Esophagus (tissue), 2 donors: ENCODE measurements at regions not wholly inside any gene's neighbourhood (a gene's known extent, or its start where the extent isn't known, plus 50 kb on each side); places are given as distances from the start of the nearest gene placed in this dataset.

ENCODE experiments used
- H3K27ac ChIP-seq, 2 donors: one replicate each; pipeline ENCODE4 v1.5.1; 2013; ENCODE audit warnings: low read depth in 2 of 2, mild to moderate bottlenecking in 2 of 2, inconsistent platforms in 1 of 2, low read length in 1 of 2, moderate library complexity in 1 of 2
- H3K27me3 ChIP-seq, 2 donors: one replicate each; pipeline ENCODE4 v1.6.1; 2013; ENCODE audit warnings: low read length in 2 of 2, control low read depth in 1 of 2, mild to moderate bottlenecking in 1 of 2; ENCODE audit not compliant: insufficient read depth in 2 of 2, control insufficient read depth in 1 of 2
- H3K36me3 ChIP-seq, 2 donors: one replicate each; pipeline ENCODE4 v1.6.1; 2013; ENCODE audit warnings: low read length in 1 of 2; ENCODE audit not compliant: control insufficient read depth in 2 of 2, insufficient read depth in 2 of 2
- H3K4me1 ChIP-seq, 2 donors: one replicate each; pipeline ENCODE4 v1.6.1; 2013; ENCODE audit warnings: low read length in 1 of 2; ENCODE audit not compliant: control insufficient read depth in 2 of 2, insufficient read depth in 2 of 2
- H3K4me3 ChIP-seq, 2 donors: one replicate each; pipeline ENCODE4 v1.5.1; 2013; ENCODE audit warnings: low read length in 2 of 2, mild to moderate bottlenecking in 2 of 2, low read depth in 1 of 2, moderate library complexity in 1 of 2
- H3K9me3 ChIP-seq, 2 donors: one replicate each; pipeline ENCODE4 v1.6.1; 2013; ENCODE audit warnings: mild to moderate bottlenecking in 2 of 2, low read depth in 1 of 2, low read length in 1 of 2, moderate library complexity in 1 of 2; ENCODE audit not compliant: control insufficient read depth in 2 of 2, insufficient read depth in 1 of 2
- WGBS, 2 donors: extraction: QIAGEN DNeasy Blood & Tissue Kit; methylation state at CpG; one replicate each; pipeline ENCODE4 v1.1.7; 2013; 5-methylcytosine and 5-hydroxymethylcytosine counted together
- donor health status: healthy with polysubstance abuse.
- donor health status: Bipolar disorder and iron deficiency.

- 35 to 39% methylated on average over 24 of the region's 24 CpGs for WGBS, 2 donors
- Histone ChIP-seq H3K27ac (peak overlapping the region; percentile 39 to 69), H3K4me1 (peaks cover 0 to 2% of the 10 kb centered on the region in 2 donors), H3K4me3 (no peak overlapping the region), H3K36me3 (no peaks in the 10 kb centered on the region), H3K9me3 (no peaks in the 10 kb centered on the region), H3K27me3 (no peaks in the 10 kb centered on the region)
These were observed 231.9 kb downstream of the C12orf75 start for GRCh38 chr12:105562199-105562971.

DNA sequence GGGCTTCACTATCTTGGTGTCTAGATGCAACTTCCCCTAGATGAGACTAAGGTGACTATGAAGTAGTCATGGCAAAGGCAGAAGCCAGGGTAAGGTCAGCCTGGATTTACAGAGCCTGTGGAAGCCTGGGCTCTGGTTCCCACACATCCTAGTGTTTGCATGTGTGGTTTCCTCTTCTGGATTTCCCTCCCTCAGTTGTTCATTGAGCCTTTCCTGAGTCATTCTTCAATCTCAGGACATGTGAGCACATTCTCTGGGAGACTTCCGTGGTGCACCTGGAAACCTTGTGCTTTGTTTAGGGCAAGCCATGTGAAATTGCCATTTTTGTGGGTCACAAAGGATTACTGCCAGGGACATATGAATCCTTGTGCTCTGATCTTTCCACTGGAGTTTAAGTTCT lies 236.6 kb downstream of the C12orf75 start:
- Histone ChIP-seq H3K36me3 (no peaks in the 10 kb centered on the region), H3K4me1 (no peaks in the 10 kb centered on the region), H3K27me3 (no peaks in the 10 kb centered on the region), H3K4me3 (no peak overlapping the region), H3K27ac (no peak overlapping the region), H3K9me3 (no peaks in the 10 kb centered on the region)
- WGBS, 2 donors = 89 to 94% methylated on average over 1 of the region's 1 CpG

- no peaks in the 10 kb centered on the region for H3K36me3 ChIP-seq
- H3K27ac ChIP-seq = no peak overlapping the region
- no peaks in the 10 kb centered on the region for H3K9me3 ChIP-seq
- WGBS, 2 donors = 79 to 83% methylated on average over 3 of the region's 3 CpGs
- H3K27me3 ChIP-seq = no peaks in the 10 kb centered on the region
- H3K4me1 ChIP-seq = no peaks in the 10 kb centered on the region
- H3K4me3 ChIP-seq = no peak overlapping the region
These were observed 239.4 kb downstream of the C12orf75 start for GRCh38 chr12:105569886-105570285.

DNA sequence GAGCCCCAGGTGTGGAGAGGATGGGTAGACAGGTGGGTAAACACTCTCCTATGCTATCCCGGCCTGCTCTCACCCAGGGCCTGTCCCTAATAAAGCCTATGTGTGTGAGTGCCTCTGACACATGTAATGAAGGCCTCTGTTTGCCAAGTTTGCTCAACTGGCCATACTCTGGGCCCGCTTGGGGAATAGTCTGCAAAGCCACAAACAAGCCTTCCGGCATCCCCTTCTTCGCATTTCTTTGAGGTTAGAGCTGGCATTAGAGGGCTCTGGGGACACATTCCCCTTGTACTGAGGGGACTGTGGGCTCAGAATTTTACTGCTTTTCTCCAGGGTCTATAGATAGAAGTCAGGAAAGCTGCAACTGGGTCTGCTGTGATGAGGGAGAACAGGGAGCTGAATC lies 240.5 kb downstream of the C12orf75 start:
- no peaks in the 10 kb centered on the region for H3K27me3 ChIP-seq
- no peaks in the 10 kb centered on the region for H3K4me1 ChIP-seq
- H3K36me3 ChIP-seq = no peaks in the 10 kb centered on the region
- H3K4me3 ChIP-seq = no peak overlapping the region
- WGBS, 2 donors = 90 to 96% methylated on average over 4 of the region's 4 CpGs
- no peaks in the 10 kb centered on the region for H3K9me3 ChIP-seq
- no peak overlapping the region for H3K27ac ChIP-seq

GRCh38 chr12:105573574-105573973 lies 243.1 kb downstream of the C12orf75 start:
- H3K27ac ChIP-seq = no peak overlapping the region
- no peaks in the 10 kb centered on the region for H3K36me3 ChIP-seq
- H3K4me3 ChIP-seq = no peak overlapping the region
- no peaks in the 10 kb centered on the region for H3K27me3 ChIP-seq
- 76 to 78% methylated on average over 3 of the region's 3 CpGs for WGBS, 2 donors
- H3K9me3 ChIP-seq = no peaks in the 10 kb centered on the region
- no peaks in the 10 kb centered on the region for H3K4me1 ChIP-seq

DNA sequence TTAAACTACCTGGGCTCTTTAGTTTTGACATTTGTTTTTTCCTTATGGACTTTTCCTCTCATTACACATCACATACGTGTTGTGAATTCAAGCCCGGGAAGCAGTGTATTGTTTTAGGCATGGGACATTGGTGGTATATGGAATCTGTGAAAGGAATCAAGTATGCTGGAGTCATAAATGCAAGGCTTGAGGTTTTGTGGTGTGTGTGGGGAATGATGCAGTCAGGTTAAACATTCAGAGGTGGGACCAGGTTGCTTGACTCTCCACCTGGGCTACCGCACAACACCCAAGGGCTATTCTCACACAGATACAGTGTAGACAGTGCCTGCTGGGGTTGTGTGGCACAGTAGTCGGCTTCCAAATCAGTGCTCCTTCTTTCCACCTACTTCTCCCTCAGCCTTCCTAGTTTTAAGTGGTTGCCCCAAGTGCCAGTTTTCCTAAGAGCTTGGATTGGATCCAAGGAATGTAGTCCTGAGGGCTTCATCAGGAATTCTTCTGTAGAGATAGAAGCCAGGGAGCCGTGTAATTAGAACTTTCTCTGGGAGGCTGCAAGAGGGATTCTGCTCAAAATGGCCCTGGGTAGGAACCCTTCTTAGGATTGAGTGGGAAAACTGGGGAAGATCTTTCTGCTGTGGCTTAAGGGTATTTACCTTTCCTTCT lies 243.7 kb downstream of the C12orf75 start:
- Histone ChIP-seq H3K4me1 (no peaks in the 10 kb centered on the region), H3K36me3 (no peaks in the 10 kb centered on the region), H3K9me3 (no peaks in the 10 kb centered on the region), H3K4me3 (no peak overlapping the region), H3K27ac (no peak overlapping the region), H3K27me3 (no peaks in the 10 kb centered on the region)
- WGBS, 2 donors = 81% methylated on average over 5 of the region's 5 CpGs

GRCh38 chr12:105575235-105575634 lies 244.7 kb downstream of the C12orf75 start:
- WGBS, 2 donors = 84 to 89% methylated on average over 2 of the region's 2 CpGs
- no peak overlapping the region for H3K4me3 ChIP-seq
- no peaks in the 10 kb centered on the region for H3K27me3 ChIP-seq
- H3K4me1 ChIP-seq = no peaks in the 10 kb centered on the region
- H3K36me3 ChIP-seq = no peaks in the 10 kb centered on the region
- no peaks in the 10 kb centered on the region for H3K9me3 ChIP-seq
- no peak overlapping the region for H3K27ac ChIP-seq

DNA sequence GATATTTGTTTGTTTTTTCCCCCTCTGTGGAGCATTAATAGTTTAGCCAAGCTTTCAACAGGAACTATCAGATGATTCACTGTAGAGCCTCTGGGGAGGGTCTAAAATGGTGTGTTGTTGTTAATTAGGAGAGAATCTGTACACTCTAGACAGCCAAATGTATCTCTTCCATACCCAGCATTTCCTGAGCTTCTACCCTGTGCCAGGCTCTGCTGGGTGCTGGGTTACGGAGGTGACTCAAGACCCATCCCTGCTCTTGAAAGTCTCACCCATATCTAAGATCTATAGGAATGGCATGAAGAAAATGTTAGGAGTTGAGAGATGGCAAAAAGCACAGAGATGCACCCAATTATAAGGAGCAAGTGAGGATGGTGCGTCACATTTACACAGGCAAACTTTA lies 245.8 kb downstream of the C12orf75 start:
- H3K27ac ChIP-seq = no peak overlapping the region
- H3K4me1 ChIP-seq = no peaks in the 10 kb centered on the region
- no peak overlapping the region for H3K4me3 ChIP-seq
- 94 to 100% methylated on average over 2 of the region's 2 CpGs for WGBS, 2 donors
- H3K36me3 ChIP-seq = no peaks in the 10 kb centered on the region
- no peaks in the 10 kb centered on the region for H3K9me3 ChIP-seq
- no peaks in the 10 kb centered on the region for H3K27me3 ChIP-seq

GRCh38 chr12:105580821-105581352 lies 250.4 kb downstream of the C12orf75 start:
- Histone ChIP-seq H3K27me3 (no peaks in the 10 kb centered on the region), H3K4me1 (no peaks in the 10 kb centered on the region), H3K36me3 (no peaks in the 10 kb centered on the region), H3K4me3 (no peak overlapping the region), H3K27ac (peak overlapping the region; percentile 61 to 70), H3K9me3 (no peaks in the 10 kb centered on the region)
- 42 to 48% methylated on average over 5 of the region's 5 CpGs for WGBS, 2 donors
